DND-41 (cell line): ENCODE measurements at regions not wholly inside any gene's neighbourhood (a gene's known extent, or its start where the extent isn't known, plus 50 kb on each side); places are given as distances from the start of the nearest gene placed in this dataset.

Source experiments
- ATAC-seq: fragments of 200-7000 bp; cut with Tn5 transposase; 3 replicates; pipeline ENCODE4 v1.9.1; 2021; ENCODE audit warnings: low read depth; ENCODE audit not compliant: insufficient read depth
- DNase-seq: peaks from one replicate; pipeline ENCODE4 v3.0.0-alpha.2; 2020
- H2AFZ ChIP-seq: 2 replicates; pipeline ENCODE4 v1.6.0; 2012; ENCODE audit warnings: low read depth, low read length
- H3K27ac ChIP-seq: 2 replicates; pipeline ENCODE4 v1.5.1; 2012; ENCODE audit warnings: low read length, inconsistent platforms
- H3K27me3 ChIP-seq: fragments of 200-600 bp; sonication (generic); 2 replicates; pipeline ENCODE4 v1.6.0; 2012; ENCODE audit warnings: low read length, mild to moderate bottlenecking, inconsistent platforms; ENCODE audit not compliant: insufficient read depth, poor library complexity
- H3K36me3 ChIP-seq: 2 replicates; pipeline ENCODE4 v1.5.1; 2012; ENCODE audit warnings: low read length, inconsistent platforms; ENCODE audit not compliant: insufficient read depth
- H3K4me1 ChIP-seq: 2 replicates; pipeline ENCODE4 v1.5.1; 2012; ENCODE audit warnings: mild to moderate bottlenecking, low read length; ENCODE audit not compliant: insufficient read depth
- H3K4me2 ChIP-seq: 2 replicates; pipeline ENCODE4 v1.6.0; 2012; ENCODE audit warnings: mild to moderate bottlenecking, moderate library complexity, low read length, inconsistent platforms; ENCODE audit not compliant: insufficient read depth
- H3K4me3 ChIP-seq, 2 experiments: fragments of 200-600 bp in 1 of 2; shearing (Covaris generic) in 1 of 2; 2 replicates each; pipeline ENCODE4 v1.5.1; 2012 to 2016; ENCODE audit warnings: inconsistent platforms in 2 of 2, low read length in 2 of 2, mild to moderate bottlenecking in 2 of 2, low read depth in 1 of 2, moderate library complexity in 1 of 2
- H3K79me2 ChIP-seq: 2 replicates; pipeline ENCODE4 v1.6.0; 2012; ENCODE audit warnings: low read length, inconsistent platforms; ENCODE audit not compliant: insufficient read depth
- H3K9ac ChIP-seq: 2 replicates; pipeline ENCODE4 v1.6.0; 2012; ENCODE audit warnings: low read depth, mild to moderate bottlenecking, inconsistent platforms, low read length, moderate library complexity
- H3K9me3 ChIP-seq: 2 replicates; pipeline ENCODE4 v1.5.1; 2012; ENCODE audit warnings: low read length, moderate library complexity, mild to moderate bottlenecking, inconsistent platforms; ENCODE audit not compliant: insufficient read depth, severe bottlenecking
- H4K20me1 ChIP-seq: 2 replicates; pipeline ENCODE4 v1.6.0; 2012; ENCODE audit warnings: low read length; ENCODE audit not compliant: insufficient read depth
- EZH2 ChIP-seq: IDR thresholded peaks from 3 replicates; pipeline ENCODE4 v1.6.1; 2012; ENCODE audit warnings: borderline replicate concordance, low read depth, mild to moderate bottlenecking, moderate library complexity, low read length, inconsistent platforms; ENCODE audit not compliant: severe bottlenecking
- TF ChIP-seq, protein P1 (sequence below): IDR thresholded peaks from 2 replicates; pipeline ENCODE4 v1.5.1; 2012; ENCODE audit warnings: borderline replicate concordance, low read length, moderate library complexity, mild to moderate bottlenecking; ENCODE audit not compliant: poor library complexity, severe bottlenecking; ENCODE audit errors: extremely low read depth

DNA sequence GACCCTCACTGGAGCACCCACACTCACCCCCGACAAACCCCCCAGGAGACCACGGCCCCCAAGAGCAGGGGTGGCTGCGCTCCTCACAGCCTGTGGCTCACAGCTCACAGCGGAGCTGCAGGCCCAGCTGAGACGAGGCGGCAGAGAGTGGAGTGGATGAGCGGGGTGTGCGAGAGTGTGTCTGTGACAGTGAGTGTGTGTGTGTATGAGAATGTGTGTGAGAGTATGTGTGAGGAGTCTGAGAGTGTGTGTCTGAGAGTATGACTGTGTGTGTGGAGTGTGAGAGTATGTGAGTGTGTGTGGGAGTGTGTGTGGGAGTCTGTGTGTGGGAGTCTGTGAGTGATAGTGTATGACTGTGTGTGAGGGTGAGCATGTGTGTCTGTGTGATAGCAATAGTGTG lies 55.3 kb upstream of the ID2 start:
- H3K36me3 ChIP-seq = no peaks in the 10 kb centered on the region
- H3K4me3 ChIP-seq = no peak overlapping the region
- no peaks in the 10 kb centered on the region for H3K9me3 ChIP-seq
- TF ChIP-seq EZH2 = no peak
- TF ChIP-seq, protein P1, sequence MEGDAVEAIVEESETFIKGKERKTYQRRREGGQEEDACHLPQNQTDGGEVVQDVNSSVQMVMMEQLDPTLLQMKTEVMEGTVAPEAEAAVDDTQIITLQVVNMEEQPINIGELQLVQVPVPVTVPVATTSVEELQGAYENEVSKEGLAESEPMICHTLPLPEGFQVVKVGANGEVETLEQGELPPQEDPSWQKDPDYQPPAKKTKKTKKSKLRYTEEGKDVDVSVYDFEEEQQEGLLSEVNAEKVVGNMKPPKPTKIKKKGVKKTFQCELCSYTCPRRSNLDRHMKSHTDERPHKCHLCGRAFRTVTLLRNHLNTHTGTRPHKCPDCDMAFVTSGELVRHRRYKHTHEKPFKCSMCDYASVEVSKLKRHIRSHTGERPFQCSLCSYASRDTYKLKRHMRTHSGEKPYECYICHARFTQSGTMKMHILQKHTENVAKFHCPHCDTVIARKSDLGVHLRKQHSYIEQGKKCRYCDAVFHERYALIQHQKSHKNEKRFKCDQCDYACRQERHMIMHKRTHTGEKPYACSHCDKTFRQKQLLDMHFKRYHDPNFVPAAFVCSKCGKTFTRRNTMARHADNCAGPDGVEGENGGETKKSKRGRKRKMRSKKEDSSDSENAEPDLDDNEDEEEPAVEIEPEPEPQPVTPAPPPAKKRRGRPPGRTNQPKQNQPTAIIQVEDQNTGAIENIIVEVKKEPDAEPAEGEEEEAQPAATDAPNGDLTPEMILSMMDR = no peak
- no peak overlapping the region for H3K9ac ChIP-seq
- H3K27ac ChIP-seq = no peak overlapping the region
- DNase-seq (no peak), ATAC-seq (no peak)
- H3K27me3 ChIP-seq = no peaks in the 10 kb centered on the region
- no peak overlapping the region for H3K4me2 ChIP-seq
- H3K4me1 ChIP-seq = no peaks in the 10 kb centered on the region
- no peaks in the 10 kb centered on the region; the same call in 1 of the 2 replicates for H4K20me1 ChIP-seq
- H2AFZ ChIP-seq = no peak overlapping the region
- H3K79me2 ChIP-seq = no peaks in the 10 kb centered on the region

DNA sequence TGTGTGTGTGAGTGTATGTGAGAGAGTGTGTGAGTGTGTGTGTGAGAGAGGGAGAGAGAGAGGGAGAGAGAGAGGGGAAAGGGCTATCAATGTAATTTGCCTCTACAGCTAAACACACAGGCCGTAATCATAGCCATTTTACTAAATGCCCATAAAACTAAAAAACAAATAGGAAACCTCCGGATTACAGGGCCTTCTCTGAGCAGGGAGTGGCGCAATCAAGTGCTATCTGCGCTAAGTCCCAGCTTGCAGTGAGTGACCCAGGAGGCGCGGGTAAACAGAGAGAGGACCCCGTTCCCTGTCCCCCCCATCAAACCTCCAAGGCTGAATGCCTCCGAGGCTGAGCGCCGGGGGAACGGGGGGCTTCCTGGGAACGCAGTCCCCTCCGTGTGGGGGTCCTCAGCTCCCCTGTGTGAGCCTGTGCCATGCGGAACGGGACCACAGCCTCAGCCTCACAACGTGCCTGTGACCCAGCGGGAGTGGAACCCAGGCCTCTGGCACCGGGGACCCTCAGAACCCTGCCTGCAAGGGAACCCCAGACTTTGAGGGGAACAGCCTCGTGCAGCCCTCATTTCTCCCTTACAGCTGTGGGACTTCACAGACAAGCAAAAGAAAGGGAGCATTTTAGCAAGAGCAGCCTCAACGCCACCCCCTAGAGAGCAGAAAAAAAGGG lies 54.7 kb upstream of the ID2 start:
- no peak for ATAC-seq
- Histone ChIP-seq H3K9ac (no peak overlapping the region), H3K27ac (no peak overlapping the region), H3K4me1 (no peaks in the 10 kb centered on the region), H3K36me3 (no peaks in the 10 kb centered on the region), H4K20me1 (no peaks in the 10 kb centered on the region; the same call in 1 of the 2 replicates), H3K79me2 (no peaks in the 10 kb centered on the region), H3K9me3 (no peaks in the 10 kb centered on the region), H3K4me3 (no peak overlapping the region), H2AFZ (no peak overlapping the region), H3K4me2 (no peak overlapping the region), H3K27me3 (no peaks in the 10 kb centered on the region)
- TF ChIP-seq, protein P1 = no peak
- no peak for TF ChIP-seq EZH2
- no peak for DNase-seq

DNA sequence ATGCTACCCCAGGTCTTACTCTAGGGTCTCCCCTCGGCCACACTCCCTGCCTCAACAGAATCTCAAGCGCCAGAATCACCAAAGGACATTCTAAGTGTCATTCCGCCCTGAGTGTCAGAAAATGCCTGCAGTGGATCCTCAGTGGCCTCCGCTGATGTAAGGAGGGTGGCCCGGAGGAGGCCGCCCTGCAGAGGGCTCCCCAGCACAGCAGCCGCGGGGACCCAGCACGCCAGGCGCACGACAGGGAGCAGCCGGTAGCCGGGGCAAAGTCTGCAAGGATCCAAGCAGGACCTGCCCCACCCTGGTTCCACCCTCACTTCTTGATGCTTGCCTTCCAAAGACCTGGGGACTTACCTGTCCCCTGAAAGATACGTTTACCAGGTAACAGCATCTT lies 54.2 kb upstream of the ID2 start:
- DNase-seq = no peak
- Histone ChIP-seq H3K36me3 (no peaks in the 10 kb centered on the region), H2AFZ (no peak overlapping the region), H3K79me2 (no peaks in the 10 kb centered on the region), H4K20me1 (no peaks in the 10 kb centered on the region; the same call in 1 of the 2 replicates), H3K9me3 (no peaks in the 10 kb centered on the region), H3K4me1 (no peaks in the 10 kb centered on the region), H3K4me2 (no peak overlapping the region), H3K27me3 (no peaks in the 10 kb centered on the region), H3K27ac (no peak overlapping the region), H3K9ac (no peak overlapping the region), H3K4me3 (no peak overlapping the region)
- ATAC-seq = no peak
- TF ChIP-seq EZH2 = no peak
- TF ChIP-seq, protein P1 = peak; percentile 20
